Gastrocnemius medialis (tissue), 4 donors: ENCODE measurements at regions not wholly inside any gene's neighbourhood (a gene's known extent, or its start where the extent isn't known, plus 50 kb on each side); places are given as distances from the start of the nearest gene placed in this dataset.
A peak's percentile ranks its signal among the peaks of the same experiment; 100 is the strongest.

Experiments used
- POLR2A ChIP-seq, 2 donors: fragments of 450-650 bp; IDR thresholded peaks; one replicate each; pipeline ENCODE4 v1.6.1; 2017; ENCODE audit warnings: antibody characterized with exemption in 2 of 2, mild to moderate bottlenecking in 2 of 2, moderate library complexity in 2 of 2
- TF ChIP-seq, protein P1 (sequence below), 5 experiments: fragments of 450-650 bp in 3 of 5; fragments of 200-600 bp in 2 of 5; sonication (generic) in 2 of 5; IDR thresholded peaks in 4 of 5; conservative IDR thresholded peaks in 1 of 5; 1 replicate in 4 of 5; 2 replicates in 1 of 5; pipeline ENCODE4 v1.5.1; 2016 to 2019; ENCODE audit warnings: antibody characterized with exemption in 5 of 5, mild to moderate bottlenecking in 3 of 5, moderate library complexity in 3 of 5

DNA sequence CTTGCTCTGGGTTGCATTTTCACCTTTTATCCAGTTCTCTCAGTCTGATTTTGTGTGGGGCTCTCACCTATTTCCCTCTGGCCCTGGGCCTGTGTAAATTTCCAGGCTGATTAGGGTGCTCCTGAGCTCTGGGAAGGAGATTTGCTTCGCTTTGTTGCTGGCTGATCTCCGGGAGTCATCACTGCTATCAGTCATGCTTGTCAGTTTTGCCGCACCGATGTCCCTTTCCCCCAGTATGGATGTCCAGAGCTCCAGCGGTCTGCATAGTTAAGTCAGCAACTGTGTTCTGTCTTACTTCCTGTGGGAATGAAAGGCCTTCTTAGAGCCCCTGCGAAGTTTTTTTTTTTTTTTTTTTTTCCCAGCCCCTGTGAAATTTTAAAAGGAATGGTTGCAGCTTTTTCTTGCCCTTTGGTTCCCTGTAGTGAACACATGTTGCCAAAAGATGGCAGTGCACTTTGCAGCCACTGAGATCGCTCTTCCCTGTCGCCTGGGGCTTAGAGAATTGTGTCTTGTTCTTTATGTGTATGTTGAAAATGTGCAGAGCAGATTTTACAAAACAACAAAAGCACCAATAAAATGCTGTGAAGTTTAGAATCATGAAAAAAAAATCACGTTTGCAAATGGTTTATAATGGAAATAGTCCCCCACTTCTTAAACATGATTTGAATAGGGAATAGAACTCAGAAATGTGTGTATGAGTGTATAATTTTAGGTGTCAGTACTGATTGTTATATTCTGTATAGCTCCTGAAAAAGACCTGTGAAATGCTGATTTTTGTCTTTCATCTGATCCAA lies 109.1 kb upstream of the SLC4A4 start:
- TF ChIP-seq, protein P1, sequence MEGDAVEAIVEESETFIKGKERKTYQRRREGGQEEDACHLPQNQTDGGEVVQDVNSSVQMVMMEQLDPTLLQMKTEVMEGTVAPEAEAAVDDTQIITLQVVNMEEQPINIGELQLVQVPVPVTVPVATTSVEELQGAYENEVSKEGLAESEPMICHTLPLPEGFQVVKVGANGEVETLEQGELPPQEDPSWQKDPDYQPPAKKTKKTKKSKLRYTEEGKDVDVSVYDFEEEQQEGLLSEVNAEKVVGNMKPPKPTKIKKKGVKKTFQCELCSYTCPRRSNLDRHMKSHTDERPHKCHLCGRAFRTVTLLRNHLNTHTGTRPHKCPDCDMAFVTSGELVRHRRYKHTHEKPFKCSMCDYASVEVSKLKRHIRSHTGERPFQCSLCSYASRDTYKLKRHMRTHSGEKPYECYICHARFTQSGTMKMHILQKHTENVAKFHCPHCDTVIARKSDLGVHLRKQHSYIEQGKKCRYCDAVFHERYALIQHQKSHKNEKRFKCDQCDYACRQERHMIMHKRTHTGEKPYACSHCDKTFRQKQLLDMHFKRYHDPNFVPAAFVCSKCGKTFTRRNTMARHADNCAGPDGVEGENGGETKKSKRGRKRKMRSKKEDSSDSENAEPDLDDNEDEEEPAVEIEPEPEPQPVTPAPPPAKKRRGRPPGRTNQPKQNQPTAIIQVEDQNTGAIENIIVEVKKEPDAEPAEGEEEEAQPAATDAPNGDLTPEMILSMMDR (IDR thresholded peaks at IDR 0.05 in 4 of 5, conservative IDR thresholded peaks at IDR 0.05 in 1 of 5): peak; percentile 44 to 76 (median 56)
- TF ChIP-seq POLR2A (IDR thresholded peaks at IDR 0.05): no peak
